A673 (cell line): ENCODE measurements at regions not wholly inside any gene's neighbourhood (a gene's known extent, or its start where the extent isn't known, plus 50 kb on each side); places are given as distances from the start of the nearest gene placed in this dataset.

Experiments used
- BruUV-seq: library from RNA; stranded (reverse); fragments of 400-500 nt; replicated peaks from 2 replicates; lab custom pipeline; 2021; lab: Mats Ljungman, UMichigan
- CTCF ChIA-PET: fragments of 300-600 bp; sonication (Branson Sonifier 250); formaldehyde crosslinking; loops from one replicate; lab custom pipeline; 2022; ENCODE audit warnings: antibody characterized with exemption; lab: Charles Lee
- POLR2A ChIA-PET: fragments of 300-600 bp; sonication (Branson Sonifier 250); formaldehyde crosslinking; loops from one replicate; lab custom pipeline; 2022; ENCODE audit warnings: antibody characterized with exemption; ENCODE audit not compliant: low non-redundant PET; lab: Charles Lee
- DNase-seq: peaks from one replicate; pipeline ENCODE4 v3.0.0-alpha.2; 2015; ENCODE audit warnings: low spot score
- H3K27ac ChIP-seq: fragments of 200-600 bp; sonication (generic); 2 replicates; pipeline ENCODE4 v1.5.1; 2016; ENCODE audit warnings: mixed run types, low read depth, mild to moderate bottlenecking, mixed read lengths, antibody characterized with exemption, low read length; ENCODE audit not compliant: poor library complexity, severe bottlenecking
- H3K27me3 ChIP-seq: fragments of 200-600 bp; sonication (generic); replicated peaks from 2 replicates; pipeline ENCODE4 v1.6.1; 2017; ENCODE audit warnings: mixed run types, low read depth, mild to moderate bottlenecking, mixed read lengths, antibody characterized with exemption, low read length; ENCODE audit not compliant: insufficient read depth, poor library complexity
- H3K36me3 ChIP-seq: fragments of 200-600 bp; sonication (generic); 2 replicates; pipeline ENCODE4 v1.6.1; 2016; ENCODE audit warnings: mixed run types, mild to moderate bottlenecking, mixed read lengths, antibody characterized with exemption, low read length; ENCODE audit not compliant: insufficient read depth, poor library complexity, severe bottlenecking
- H3K4me1 ChIP-seq: fragments of 200-600 bp; sonication (generic); 2 replicates; pipeline ENCODE4 v1.6.1; 2017; ENCODE audit warnings: mixed run types, mild to moderate bottlenecking, mixed read lengths, antibody characterized with exemption, low read length; ENCODE audit not compliant: insufficient read depth, poor library complexity, severe bottlenecking
- H3K4me3 ChIP-seq: fragments of 200-600 bp; sonication (generic); 2 replicates; pipeline ENCODE4 v1.5.1; 2016; ENCODE audit warnings: low read depth, mixed run types, mild to moderate bottlenecking, mixed read lengths, low read length; ENCODE audit not compliant: poor library complexity, severe bottlenecking
- H3K9me3 ChIP-seq: fragments of 200-600 bp; sonication (generic); 2 replicates; pipeline ENCODE4 v1.6.1; 2016; ENCODE audit warnings: mixed run types, low read depth, mild to moderate bottlenecking, mixed read lengths, antibody characterized with exemption, low read length; ENCODE audit not compliant: poor library complexity, severe bottlenecking
- CTCF ChIP-seq: fragments of 300-800, 200-600 bp; sonication (generic); conservative IDR thresholded peaks from 2 replicates; pipeline ENCODE4 v1.5.1; 2017; ENCODE audit warnings: low read depth, mild to moderate bottlenecking, antibody characterized with exemption, low read length, moderate library complexity, mixed read lengths
- EZH2 ChIP-seq: fragments of 200-600 bp; sonication (generic); IDR thresholded peaks from 2 replicates; pipeline ENCODE4 v1.6.1; 2017; ENCODE audit warnings: borderline replicate concordance, low read depth, mild to moderate bottlenecking, mixed read lengths, antibody characterized with exemption, low read length; ENCODE audit not compliant: poor library complexity, severe bottlenecking
- intact Hi-C: fragments of 100-400 bp; cut with micrococcal nuclease; formaldehyde crosslinking; loops from one replicate; pipeline ENCODE4 v1.10.0; 2022; ENCODE audit not compliant: unreplicated experiment

- ChIA-PET CTCF (no interaction called here), POLR2A (no interaction called here)
- no peaks in the 10 kb centered on the region for H3K4me1 ChIP-seq
- no TSS peak for BruUV-seq
- DNase-seq = no peak
- H3K4me3 ChIP-seq = no peak overlapping the region
- TF ChIP-seq EZH2 (no peak), CTCF (no peak)
- H3K27ac ChIP-seq = no peak overlapping the region
- H3K36me3 ChIP-seq = no peaks in the 10 kb centered on the region
- peaks cover 46% of the 10 kb centered on the region for H3K27me3 ChIP-seq
- H3K9me3 ChIP-seq = no peaks in the 10 kb centered on the region
- intact Hi-C loops = no loop called here
Observed at GRCh38 chr3:184477940-184478339, 83.6 kb upstream of the EPHB3 start.

- TF ChIP-seq CTCF = no peak
- TF ChIP-seq EZH2 = no peak
- ChIA-PET POLR2A (no interaction called here), CTCF (no interaction called here)
- no peaks in the 10 kb centered on the region for H3K36me3 ChIP-seq
- H3K27ac ChIP-seq = no peak overlapping the region
- no TSS peak for BruUV-seq
- no peak overlapping the region for H3K4me3 ChIP-seq
- intact Hi-C loops = no loop called here
- no peaks in the 10 kb centered on the region for H3K4me1 ChIP-seq
- no peaks in the 10 kb centered on the region for H3K9me3 ChIP-seq
- peaks cover 32% of the 10 kb centered on the region for H3K27me3 ChIP-seq
- DNase-seq = no peak
Observed at GRCh38 chr3:184479426-184480126, 82.0 kb upstream of the EPHB3 start.

- Histone ChIP-seq H3K27ac (no peak overlapping the region), H3K36me3 (no peaks in the 10 kb centered on the region), H3K4me3 (no peak overlapping the region), H3K27me3 (peaks cover 19% of the 10 kb centered on the region), H3K9me3 (no peaks in the 10 kb centered on the region), H3K4me1 (no peaks in the 10 kb centered on the region)
- ChIA-PET CTCF (no interaction called here), POLR2A (no interaction called here)
- TF ChIP-seq CTCF (no peak), EZH2 (no peak)
- intact Hi-C loops = no loop called here
- no TSS peak for BruUV-seq
- no peak for DNase-seq
Observed at GRCh38 chr3:184480831-184481230, 80.8 kb upstream of the EPHB3 start.
